GM23338 (cell line): ENCODE measurements at regions not wholly inside any gene's neighbourhood (a gene's known extent, or its start where the extent isn't known, plus 50 kb on each side); places are given as distances from the start of the nearest gene placed in this dataset.

Experiments
- ATAC-seq: fragments of 200-7000 bp; cut with Tn5 transposase; 3 replicates; pipeline ENCODE4 v1.9.1; 2020
- DNase-seq: peaks from one replicate; pipeline ENCODE4 v3.0.0-alpha.2; 2015; ENCODE audit warnings: low spot score
- H2AFZ ChIP-seq: fragments of 200-600 bp; sonication (generic); 2 replicates; pipeline ENCODE4 v1.8.0; 2016; ENCODE audit warnings: antibody characterized with exemption, mild to moderate bottlenecking, moderate library complexity
- H3F3A ChIP-seq: fragments of 200-600 bp; sonication (generic); replicated peaks from 2 replicates; pipeline ENCODE4 v1.8.0; 2017; ENCODE audit warnings: antibody characterized with exemption, mixed run types, low read depth
- H3K27ac ChIP-seq: fragments of 200-600 bp; sonication (generic); 2 replicates; pipeline ENCODE4 v1.6.1; 2016; ENCODE audit warnings: low read depth
- H3K27me3 ChIP-seq: fragments of 200-600 bp; sonication (generic); 2 replicates; pipeline ENCODE4 v1.8.0; 2016; ENCODE audit warnings: mild to moderate bottlenecking, mixed run types, moderate library complexity; ENCODE audit not compliant: insufficient read depth
- H3K36me3 ChIP-seq: fragments of 200-600 bp; sonication (generic); 2 replicates; pipeline ENCODE4 v1.8.0; 2016; ENCODE audit warnings: mild to moderate bottlenecking; ENCODE audit not compliant: insufficient read depth
- H3K4me1 ChIP-seq: fragments of 200-600 bp; sonication (generic); 2 replicates; pipeline ENCODE4 v1.8.0; 2016; ENCODE audit warnings: mild to moderate bottlenecking, moderate library complexity; ENCODE audit not compliant: insufficient read depth
- H3K4me2 ChIP-seq: fragments of 200-600 bp; sonication (generic); 2 replicates; pipeline ENCODE4 v1.7.1; 2017; ENCODE audit warnings: mixed run types
- H3K4me3 ChIP-seq: fragments of 200-600 bp; sonication (generic); 2 replicates; pipeline ENCODE4 v1.6.1; 2016; ENCODE audit warnings: mixed run types
- H3K79me2 ChIP-seq: fragments of 200-600 bp; sonication (generic); replicated peaks from 2 replicates; pipeline ENCODE4 v1.8.0; 2017; ENCODE audit warnings: mild to moderate bottlenecking; ENCODE audit not compliant: insufficient read depth
- H3K9me2 ChIP-seq: fragments of 200-600 bp; sonication (generic); 2 replicates; pipeline ENCODE4 v1.8.0; 2017; ENCODE audit not compliant: insufficient read depth
- H4K20me1 ChIP-seq: fragments of 200-600 bp; sonication (generic); replicated peaks from 2 replicates; pipeline ENCODE4 v1.8.0; 2017; ENCODE audit warnings: mild to moderate bottlenecking; ENCODE audit not compliant: insufficient read depth
- H3K27ac Mint-ChIP-seq: 2 replicates; pipeline ENCODE4 v1.8.0; 2020; ENCODE audit warnings: inconsistent platforms, mild to moderate bottlenecking, moderate library complexity, mixed read lengths
- H3K27me3 Mint-ChIP-seq: 3 replicates; pipeline ENCODE4 v1.8.0; 2022; ENCODE audit warnings: low read depth, mild to moderate bottlenecking, moderate library complexity, mixed read lengths, inconsistent platforms; ENCODE audit not compliant: insufficient read depth, poor library complexity
- H3K36me3 Mint-ChIP-seq: 3 replicates; pipeline ENCODE4 v1.8.0; 2021; ENCODE audit warnings: low read depth, mild to moderate bottlenecking, inconsistent platforms, moderate library complexity, mixed read lengths
- H3K4me1 Mint-ChIP-seq: 3 replicates; pipeline ENCODE4 v1.8.0; 2020; ENCODE audit warnings: mild to moderate bottlenecking, inconsistent platforms, mixed read lengths
- H3K4me3 Mint-ChIP-seq: 3 replicates; pipeline ENCODE4 v1.8.0; 2021; ENCODE audit warnings: moderate library complexity, mild to moderate bottlenecking, inconsistent platforms, mixed read lengths
- H3K9me3 Mint-ChIP-seq: 3 replicates; pipeline ENCODE4 v1.8.0; 2020; ENCODE audit warnings: moderate library complexity, mild to moderate bottlenecking, inconsistent platforms, mixed read lengths
- CTCF ChIP-seq, 2 experiments: fragments of 200-600 bp in 1 of 2; sonication (generic) in 1 of 2; conservative IDR thresholded peaks; 2 replicates each; pipeline versions ENCODE4 v1.5.1 to v1.6.1; 2016 to 2017; ENCODE audit warnings: antibody characterized with exemption in 2 of 2, low read depth in 2 of 2, mild to moderate bottlenecking in 2 of 2, moderate library complexity in 1 of 2
- EZH2phosphoT487 ChIP-seq: fragments of 200-600 bp; sonication (generic); IDR thresholded peaks from one replicate; pipeline ENCODE4 v1.8.1; 2018; ENCODE audit warnings: antibody characterized with exemption; ENCODE audit not compliant: unreplicated experiment
- JUNB ChIP-seq: IDR thresholded peaks from one replicate; pipeline ENCODE4 v1.6.1; 2016; ENCODE audit warnings: antibody characterized with exemption; ENCODE audit not compliant: unreplicated experiment
- TF ChIP-seq, protein P1 (sequence below): IDR thresholded peaks from one replicate; pipeline ENCODE4 v1.6.1; 2018; ENCODE audit warnings: antibody characterized with exemption; ENCODE audit not compliant: unreplicated experiment

DNA sequence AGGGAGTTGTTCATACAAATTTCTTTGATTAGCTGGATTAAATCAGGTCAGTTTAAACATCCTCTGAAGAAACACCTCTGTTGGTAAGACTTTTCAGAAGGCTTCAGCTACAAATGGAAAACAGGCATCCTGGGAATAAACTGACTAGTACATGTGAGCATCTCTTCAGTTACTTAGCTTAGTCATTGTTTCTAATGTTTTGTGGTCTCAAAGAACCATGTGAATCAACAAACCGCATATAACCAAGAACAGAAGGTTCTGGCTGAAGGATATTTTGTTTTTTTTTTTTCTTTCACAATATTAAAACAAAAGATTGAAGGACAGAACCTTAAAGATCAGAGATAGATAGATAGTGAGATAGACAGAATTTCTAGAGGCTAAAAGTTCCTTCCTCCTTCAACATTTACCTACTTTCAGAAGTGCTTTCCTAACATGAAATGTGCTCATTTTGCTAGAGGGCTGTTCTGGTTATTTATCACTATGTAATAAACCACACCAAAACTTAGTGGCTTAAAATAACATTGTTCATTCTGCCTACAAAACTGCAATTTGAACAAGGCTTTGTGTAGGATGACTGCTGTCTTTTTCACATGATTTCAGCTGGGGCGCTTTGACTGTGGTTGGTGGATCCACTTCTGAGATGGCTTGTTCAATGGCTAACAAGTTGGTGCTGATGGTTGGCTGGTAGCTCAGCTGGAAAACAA lies 119.8 kb upstream of the PTGFR start:
- TF ChIP-seq CTCF (conservative IDR thresholded peaks at IDR 0.05; ENCODE audit: low read depth in 2 of 2) (no peak), JUNB (no peak)
- TF ChIP-seq, protein P1, sequence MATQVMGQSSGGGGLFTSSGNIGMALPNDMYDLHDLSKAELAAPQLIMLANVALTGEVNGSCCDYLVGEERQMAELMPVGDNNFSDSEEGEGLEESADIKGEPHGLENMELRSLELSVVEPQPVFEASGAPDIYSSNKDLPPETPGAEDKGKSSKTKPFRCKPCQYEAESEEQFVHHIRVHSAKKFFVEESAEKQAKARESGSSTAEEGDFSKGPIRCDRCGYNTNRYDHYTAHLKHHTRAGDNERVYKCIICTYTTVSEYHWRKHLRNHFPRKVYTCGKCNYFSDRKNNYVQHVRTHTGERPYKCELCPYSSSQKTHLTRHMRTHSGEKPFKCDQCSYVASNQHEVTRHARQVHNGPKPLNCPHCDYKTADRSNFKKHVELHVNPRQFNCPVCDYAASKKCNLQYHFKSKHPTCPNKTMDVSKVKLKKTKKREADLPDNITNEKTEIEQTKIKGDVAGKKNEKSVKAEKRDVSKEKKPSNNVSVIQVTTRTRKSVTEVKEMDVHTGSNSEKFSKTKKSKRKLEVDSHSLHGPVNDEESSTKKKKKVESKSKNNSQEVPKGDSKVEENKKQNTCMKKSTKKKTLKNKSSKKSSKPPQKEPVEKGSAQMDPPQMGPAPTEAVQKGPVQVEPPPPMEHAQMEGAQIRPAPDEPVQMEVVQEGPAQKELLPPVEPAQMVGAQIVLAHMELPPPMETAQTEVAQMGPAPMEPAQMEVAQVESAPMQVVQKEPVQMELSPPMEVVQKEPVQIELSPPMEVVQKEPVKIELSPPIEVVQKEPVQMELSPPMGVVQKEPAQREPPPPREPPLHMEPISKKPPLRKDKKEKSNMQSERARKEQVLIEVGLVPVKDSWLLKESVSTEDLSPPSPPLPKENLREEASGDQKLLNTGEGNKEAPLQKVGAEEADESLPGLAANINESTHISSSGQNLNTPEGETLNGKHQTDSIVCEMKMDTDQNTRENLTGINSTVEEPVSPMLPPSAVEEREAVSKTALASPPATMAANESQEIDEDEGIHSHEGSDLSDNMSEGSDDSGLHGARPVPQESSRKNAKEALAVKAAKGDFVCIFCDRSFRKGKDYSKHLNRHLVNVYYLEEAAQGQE, result no peak
- H3K9me3 Mint-ChIP-seq, result no peaks in the 10 kb centered on the region
- H2AFZ ChIP-seq, result no peak overlapping the region
- H3K4me1 Mint-ChIP-seq, result no peaks in the 10 kb centered on the region
- no peaks in the 10 kb centered on the region for H3K36me3 ChIP-seq
- H3K4me3 Mint-ChIP-seq, result no peak overlapping the region
- H3K27me3 ChIP-seq, result no peaks in the 10 kb centered on the region
- H3K4me3 ChIP-seq, result no peak overlapping the region
- no peaks in the 10 kb centered on the region for H3K79me2 ChIP-seq
- no peaks in the 10 kb centered on the region for H3K27me3 Mint-ChIP-seq
- H3F3A ChIP-seq, result no peaks in the 10 kb centered on the region
- no peaks in the 10 kb centered on the region for H3K36me3 Mint-ChIP-seq
- no peaks in the 10 kb centered on the region for H4K20me1 ChIP-seq
- H3K4me2 ChIP-seq, result no peak overlapping the region
- H3K9me2 ChIP-seq, result 0 out of 2 replicates have a peak, but pooled peaks cover 2% of the 10 kb centered on the region
- DNase-seq (no peak), ATAC-seq (no peak)
- no peaks in the 10 kb centered on the region for H3K4me1 ChIP-seq
- H3K27ac ChIP-seq, result no peak overlapping the region
- H3K27ac Mint-ChIP-seq, result no peak overlapping the region

DNA sequence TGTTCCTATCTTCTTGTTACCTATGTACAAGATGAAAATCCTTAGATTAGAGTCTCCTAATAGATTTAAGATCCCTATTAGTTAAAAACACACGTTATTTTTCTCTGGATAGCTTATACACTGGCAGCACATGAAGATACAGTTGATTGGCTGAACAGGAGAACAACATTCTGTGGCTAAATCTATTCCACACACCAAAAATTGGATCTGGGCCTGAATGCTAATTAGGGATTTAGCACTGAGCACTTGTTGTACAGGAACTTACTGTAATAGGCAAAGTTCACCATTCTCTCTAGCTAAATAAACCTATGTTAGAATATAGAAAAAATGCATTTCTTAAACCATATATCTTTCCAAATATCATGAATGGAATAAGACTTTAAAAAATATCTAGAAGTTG lies 117.1 kb upstream of the PTGFR start:
- no peak for TF ChIP-seq EZH2phosphoT487
- H3K36me3 Mint-ChIP-seq, result no peaks in the 10 kb centered on the region

More for the DNA sequence above, 117.1 kb upstream of the PTGFR start:
- Histone ChIP-seq H3K4me1 (no peaks in the 10 kb centered on the region), H3K27ac (no peak overlapping the region), H3K4me3 (no peak overlapping the region), H2AFZ (no peak overlapping the region), H3K9me2 (0 out of 2 replicates have a peak, but pooled peaks cover 2% of the 10 kb centered on the region), H3F3A (no peaks in the 10 kb centered on the region), H3K4me2 (no peak overlapping the region), H3K27me3 (no peaks in the 10 kb centered on the region), H3K36me3 (no peaks in the 10 kb centered on the region), H4K20me1 (no peaks in the 10 kb centered on the region), H3K79me2 (no peaks in the 10 kb centered on the region)
- Mint-ChIP-seq H3K4me1 (no peaks in the 10 kb centered on the region), H3K27ac (no peak overlapping the region), H3K27me3 (no peaks in the 10 kb centered on the region), H3K4me3 (no peak overlapping the region), H3K9me3 (no peaks in the 10 kb centered on the region)
- DNase-seq, result no peak
- no peak for ATAC-seq
